Anterior cingulate cortex (tissue), 58 donors: ENCODE measurements at regions not wholly inside any gene's neighbourhood (a gene's known extent, or its start where the extent isn't known, plus 50 kb on each side); places are given as distances from the start of the nearest gene placed in this dataset.
"Not testable (repeated sequence)": the region's sequence is repeated elsewhere in the genome, so short reads cannot be mapped to it uniquely, and the experiment has no call there.

Experiments
- DNase-seq, 58 donors: peaks; one replicate each; lab custom pipeline; 2025; lab: John Stamatoyannopoulos, UW

- DNase-seq, result no peak
Measured at GRCh38 chr4:152200511-152201333, 335.2 kb downstream of the FBXW7 start.

GRCh38 chr4:152197211-152197610 lies 338.7 kb downstream of the FBXW7 start:
- DNase-seq, result peak in 44 of 58 donors; percentile 4 to 79 (median 26)

GRCh38 chr4:152195888-152196287 lies 340.0 kb downstream of the FBXW7 start:
- DNase-seq, result peak in 5 of 58 donors; percentile 1 to 25 (median 5)

- no peak for DNase-seq
Measured at GRCh38 chr4:152193059-152193458, 342.8 kb downstream of the FBXW7 start.

GRCh38 chr4:152190907-152191306 lies 345.0 kb downstream of the FBXW7 start:
- no peak for DNase-seq

GRCh38 chr4:152189451-152190179 lies 346.3 kb downstream of the FBXW7 start:
- no peak for DNase-seq

GRCh38 chr4:152188801-152189200 lies 347.1 kb downstream of the FBXW7 start:
- no peak for DNase-seq

GRCh38 chr4:152187693-152188092 lies 348.2 kb downstream of the FBXW7 start:
- DNase-seq, result no peak

- no peak for DNase-seq
Measured at GRCh38 chr4:152185786-152186550, 349.9 kb downstream of the FBXW7 start.

GRCh38 chr4:152181150-152181549 lies 354.7 kb downstream of the FBXW7 start:
- DNase-seq, result no peak

GRCh38 chr4:152180369-152180768 lies 355.5 kb downstream of the FBXW7 start:
- DNase-seq, result no peak

GRCh38 chr4:152177538-152177937 lies 358.4 kb downstream of the FBXW7 start:
- DNase-seq, result not testable (repeated sequence)

- no peak for DNase-seq
Measured at GRCh38 chr4:152176627-152177214, 359.2 kb downstream of the FBXW7 start.

GRCh38 chr4:152175586-152175985 lies 360.3 kb downstream of the FBXW7 start:
- DNase-seq, result no peak

- no peak for DNase-seq
Measured at GRCh38 chr4:152172146-152172545, 363.7 kb downstream of the FBXW7 start.

GRCh38 chr4:152171556-152171955 lies 364.3 kb downstream of the FBXW7 start:
- DNase-seq, result no peak

GRCh38 chr4:152169683-152170082 lies 366.2 kb downstream of the FBXW7 start:
- DNase-seq, result no peak

- DNase-seq, result no peak
Measured at GRCh38 chr4:152168987-152169616, 366.8 kb downstream of the FBXW7 start.

GRCh38 chr4:152166567-152166966 lies 369.3 kb downstream of the FBXW7 start:
- no peak for DNase-seq

- DNase-seq, result peak in 3 of 58 donors; percentile 42 to 55 (median 47)
Measured at GRCh38 chr4:152165846-152166245, 370.0 kb downstream of the FBXW7 start.
